CD14-positive monocyte (primary cell): ENCODE measurements at regions not wholly inside any gene's neighbourhood (a gene's known extent, or its start where the extent isn't known, plus 50 kb on each side); places are given as distances from the start of the nearest gene placed in this dataset.

Experiments used
- DNase-seq, 3 donors: peaks; one replicate each; pipeline ENCODE4 v3.0.0-alpha.2; 2011 to 2022
- H2AFZ ChIP-seq: 2 replicates; pipeline ENCODE4 v1.6.0; 2012; ENCODE audit warnings: mild to moderate bottlenecking, low read depth, low read length, inconsistent platforms; ENCODE audit not compliant: insufficient read depth, poor library complexity, severe bottlenecking
- H3K27ac ChIP-seq, 2 donors: 1 replicate in 1 of 2; 2 replicates in 1 of 2; pipeline ENCODE4 v1.5.1; 2012 to 2013; ENCODE audit warnings: low read length in 2 of 2, control low read depth in 1 of 2, inconsistent platforms in 1 of 2, low read depth in 1 of 2, mild to moderate bottlenecking in 1 of 2
- H3K27me3 ChIP-seq, 2 donors: one replicate each; pipeline versions ENCODE4 v1.6.0 to v1.6.1; 2011 to 2013; ENCODE audit warnings: low read length in 2 of 2; ENCODE audit not compliant: control insufficient read depth in 2 of 2, insufficient read depth in 2 of 2
- H3K36me3 ChIP-seq, 2 donors: replicated peaks in 1 of 2; 1 replicate in 1 of 2; 2 replicates in 1 of 2; pipeline versions ENCODE4 v1.5.1 to v1.6.1; 2012 to 2013; ENCODE audit warnings: low read length in 2 of 2, control low read depth in 1 of 2, inconsistent platforms in 1 of 2, mild to moderate bottlenecking in 1 of 2; ENCODE audit not compliant: insufficient read depth in 2 of 2, control insufficient read depth in 1 of 2
- H3K4me1 ChIP-seq, 2 donors: 1 replicate in 1 of 2; 2 replicates in 1 of 2; pipeline versions ENCODE4 v1.5.1 to v1.6.1; 2012 to 2013; ENCODE audit warnings: low read length in 2 of 2, control low read depth in 1 of 2, inconsistent platforms in 1 of 2, mild to moderate bottlenecking in 1 of 2, moderate library complexity in 1 of 2; ENCODE audit not compliant: insufficient read depth in 2 of 2, control insufficient read depth in 1 of 2
- H3K4me2 ChIP-seq: replicated peaks from 2 replicates; pipeline ENCODE3; 2012; ENCODE audit warnings: low read length, moderate library complexity, mild to moderate bottlenecking; ENCODE audit not compliant: poor library complexity, severe bottlenecking; ENCODE audit errors: extremely low read depth
- H3K4me3 ChIP-seq, 3 experiments: fragments of 200-600 bp in 1 of 3; sonication (generic) in 1 of 3; replicated peaks in 1 of 3; 1 replicate in 2 of 3; 2 replicates in 1 of 3; pipeline ENCODE4 v1.5.1; 2011 to 2013; ENCODE audit warnings: low read length in 3 of 3, mild to moderate bottlenecking in 3 of 3, control low read depth in 2 of 3, low read depth in 2 of 3, inconsistent platforms in 1 of 3, moderate library complexity in 1 of 3
- H3K79me2 ChIP-seq: 2 replicates; pipeline ENCODE4 v1.6.0; 2012; ENCODE audit warnings: mild to moderate bottlenecking, control low read depth, inconsistent platforms, low read length, moderate library complexity; ENCODE audit not compliant: insufficient read depth
- H3K9ac ChIP-seq: 2 replicates; pipeline ENCODE4 v1.6.0; 2017; ENCODE audit warnings: low read length, mild to moderate bottlenecking; ENCODE audit not compliant: insufficient read depth, poor library complexity, severe bottlenecking
- H3K9me3 ChIP-seq, 2 donors: replicated peaks in 1 of 2; 1 replicate in 1 of 2; 2 replicates in 1 of 2; pipeline versions ENCODE4 v1.5.1 to v1.6.1; 2012 to 2013; ENCODE audit warnings: low read length in 2 of 2, control low read depth in 1 of 2; ENCODE audit not compliant: control insufficient read depth in 1 of 2, insufficient read depth in 1 of 2
- H4K20me1 ChIP-seq: 2 replicates; pipeline ENCODE4 v1.6.0; 2012; ENCODE audit warnings: mild to moderate bottlenecking, low read length, control low read depth, moderate library complexity; ENCODE audit not compliant: insufficient read depth
- H3K27ac Mint-ChIP-seq, 7 donors: one replicate each; pipeline ENCODE4 v1.8.0; 2020; ENCODE audit warnings: mild to moderate bottlenecking in 7 of 7, mixed read lengths in 7 of 7, moderate library complexity in 6 of 7, inconsistent platforms in 2 of 7
- H3K27me3 Mint-ChIP-seq, 3 donors: one replicate each; pipeline ENCODE4 v1.8.0; 2021 to 2022; ENCODE audit warnings: low read depth in 3 of 3, mild to moderate bottlenecking in 3 of 3, mixed read lengths in 3 of 3, moderate library complexity in 3 of 3, inconsistent platforms in 1 of 3
- H3K36me3 Mint-ChIP-seq, 2 donors: one replicate each; pipeline ENCODE4 v1.8.0; 2020; ENCODE audit warnings: mixed read lengths in 2 of 2, inconsistent platforms in 1 of 2, mild to moderate bottlenecking in 1 of 2
- H3K4me1 Mint-ChIP-seq: one replicate; pipeline ENCODE4 v1.8.0; 2020; ENCODE audit warnings: mild to moderate bottlenecking, mixed read lengths
- H3K4me3 Mint-ChIP-seq, 2 donors: one replicate each; pipeline ENCODE4 v1.8.0; 2020; ENCODE audit warnings: mild to moderate bottlenecking in 2 of 2, mixed read lengths in 2 of 2, moderate library complexity in 1 of 2
- H3K9me3 Mint-ChIP-seq, 7 donors: one replicate each; pipeline ENCODE4 v1.8.0; 2020 to 2022; ENCODE audit warnings: mixed read lengths in 7 of 7, mild to moderate bottlenecking in 6 of 7, moderate library complexity in 6 of 7, inconsistent platforms in 2 of 7
- CTCF ChIP-seq: fragments of 200-600 bp; IDR thresholded peaks from one replicate; pipeline ENCODE4 v1.8.0; 2022; ENCODE audit warnings: antibody characterized with exemption, mild to moderate bottlenecking
- WGBS: methylation state at CpG from one replicate; pipeline ENCODE4 v1.1.5; 2013; ENCODE audit warnings: missing lambda C conversion rate; ENCODE audit not compliant: insufficient coverage; 5-methylcytosine and 5-hydroxymethylcytosine counted together
- intact Hi-C, 2 donors: fragments of 100-400 bp; cut with micrococcal nuclease; formaldehyde crosslinking; loops; one replicate each; pipeline versions ENCODE4 v1.15.0 to v1.15.1; 2023

GRCh38 chr16:52816993-52817392 lies 235.7 kb downstream of the CHD9NB start:
- Mint-ChIP-seq H3K4me3 (no peak overlapping the region), H3K27me3 (peaks cover 0 to 1% (median 0%) of the 10 kb centered on the region in 3 donors), H3K9me3 (peaks cover 0 to 9% (median 6%) of the 10 kb centered on the region in 7 donors), H3K4me1 (no peaks in the 10 kb centered on the region), H3K36me3 (no peaks in the 10 kb centered on the region), H3K27ac (no peak overlapping the region)
- WGBS, result 60% methylated on average over 3 of the region's 6 CpGs
- no peak overlapping the region for H3K27ac ChIP-seq
- no peak overlapping the region for H2AFZ ChIP-seq
- no peak overlapping the region for H3K4me3 ChIP-seq
- DNase-seq, result no peak
- no peaks in the 10 kb centered on the region for H4K20me1 ChIP-seq
- H3K36me3 ChIP-seq, result no peaks in the 10 kb centered on the region
- H3K9me3 ChIP-seq, result peaks cover 0 to 3% of the 10 kb centered on the region in 2 donors
- H3K9ac ChIP-seq, result no peak overlapping the region
- intact Hi-C loops, result no loop called here
- H3K27me3 ChIP-seq, result no peaks in the 10 kb centered on the region
- TF ChIP-seq CTCF, result no peak
- no peaks in the 10 kb centered on the region for H3K4me1 ChIP-seq
- no peaks in the 10 kb centered on the region for H3K79me2 ChIP-seq
- no peak overlapping the region for H3K4me2 ChIP-seq

- H3K36me3 ChIP-seq, result no peaks in the 10 kb centered on the region
- WGBS, result no CpG with 5 or more reads among the region's 5 CpGs
- Mint-ChIP-seq H3K4me3 (no peak overlapping the region), H3K4me1 (no peaks in the 10 kb centered on the region), H3K9me3 (peaks cover 0 to 20% (median 6%) of the 10 kb centered on the region in 7 donors), H3K36me3 (no peaks in the 10 kb centered on the region), H3K27ac (no peak overlapping the region), H3K27me3 (peaks cover 0 to 3% (median 0%) of the 10 kb centered on the region in 3 donors)
- no peak overlapping the region for H2AFZ ChIP-seq
- no peak overlapping the region for H3K4me2 ChIP-seq
- H3K9me3 ChIP-seq, result peaks cover 0 to 3% of the 10 kb centered on the region in 2 donors
- no peak overlapping the region for H3K4me3 ChIP-seq
- TF ChIP-seq CTCF, result no peak
- H3K79me2 ChIP-seq, result no peaks in the 10 kb centered on the region
- H3K27me3 ChIP-seq, result no peaks in the 10 kb centered on the region
- intact Hi-C loops, result no loop called here
- no peaks in the 10 kb centered on the region for H4K20me1 ChIP-seq
- H3K9ac ChIP-seq, result no peak overlapping the region
- no peak for DNase-seq
- H3K4me1 ChIP-seq, result no peaks in the 10 kb centered on the region
- no peak overlapping the region for H3K27ac ChIP-seq
These were observed 239.8 kb downstream of the CHD9NB start for GRCh38 chr16:52812678-52813556.
